Vagina (tissue), 2 donors: ENCODE measurements at regions not wholly inside any gene's neighbourhood (a gene's known extent, or its start where the extent isn't known, plus 50 kb on each side); places are given as distances from the start of the nearest gene placed in this dataset.

Experiments used
- DNase-seq, 2 donors: peaks; one replicate each; pipeline ENCODE4 v3.0.0-alpha.2; 2017; ENCODE audit errors: extremely low spot score in 2 of 2
- H3K27ac ChIP-seq: fragments of 200-600 bp; sonication (generic); one replicate; pipeline ENCODE4 v1.5.1; 2019
- H3K27me3 ChIP-seq: fragments of 200-600 bp; sonication (generic); one replicate; pipeline ENCODE4 v1.5.1; 2019
- H3K36me3 ChIP-seq, 2 donors: fragments of 200-600 bp; sonication (generic); one replicate each; pipeline ENCODE4 v1.5.1; 2017 to 2019
- H3K4me1 ChIP-seq: fragments of 200-600 bp; sonication (generic); one replicate; pipeline ENCODE4 v1.5.1; 2019
- H3K4me3 ChIP-seq, 2 donors: fragments of 200-600 bp; sonication (generic); 1 replicate in 1 of 2; 2 replicates in 1 of 2; pipeline ENCODE4 v1.5.1; 2016 to 2019
- H3K9me3 ChIP-seq: fragments of 200-600 bp; sonication (generic); one replicate; pipeline ENCODE4 v1.5.1; 2019
- POLR2A ChIP-seq, 2 donors: fragments of 450-650 bp; IDR thresholded peaks; one replicate each; pipeline ENCODE4 v1.6.1; 2017; ENCODE audit warnings: antibody characterized with exemption in 2 of 2, mild to moderate bottlenecking in 2 of 2, moderate library complexity in 2 of 2
- POLR2AphosphoS5 ChIP-seq, 2 donors: sonication (generic); formaldehyde crosslinking; IDR thresholded peaks; one replicate each; pipeline ENCODE4 v1.9.0; 2017; ENCODE audit warnings: antibody characterized with exemption in 2 of 2, mild to moderate bottlenecking in 2 of 2, low read depth in 1 of 2; ENCODE audit not compliant: insufficient read depth in 1 of 2
- intact Hi-C: fragments of 100-400 bp; cut with DNase I; formaldehyde crosslinking; loops from one replicate; pipeline ENCODE4 v1.15.1; 2023
- TF ChIP-seq, protein P1 (sequence below), 3 experiments: fragments of 450-650 bp in 2 of 3; fragments of 200-600 bp in 1 of 3; sonication (generic) in 1 of 3; IDR thresholded peaks; one replicate each; pipeline ENCODE4 v1.5.1; 2017 to 2019; ENCODE audit warnings: antibody characterized with exemption in 3 of 3, mild to moderate bottlenecking in 2 of 3, moderate library complexity in 2 of 3

DNA sequence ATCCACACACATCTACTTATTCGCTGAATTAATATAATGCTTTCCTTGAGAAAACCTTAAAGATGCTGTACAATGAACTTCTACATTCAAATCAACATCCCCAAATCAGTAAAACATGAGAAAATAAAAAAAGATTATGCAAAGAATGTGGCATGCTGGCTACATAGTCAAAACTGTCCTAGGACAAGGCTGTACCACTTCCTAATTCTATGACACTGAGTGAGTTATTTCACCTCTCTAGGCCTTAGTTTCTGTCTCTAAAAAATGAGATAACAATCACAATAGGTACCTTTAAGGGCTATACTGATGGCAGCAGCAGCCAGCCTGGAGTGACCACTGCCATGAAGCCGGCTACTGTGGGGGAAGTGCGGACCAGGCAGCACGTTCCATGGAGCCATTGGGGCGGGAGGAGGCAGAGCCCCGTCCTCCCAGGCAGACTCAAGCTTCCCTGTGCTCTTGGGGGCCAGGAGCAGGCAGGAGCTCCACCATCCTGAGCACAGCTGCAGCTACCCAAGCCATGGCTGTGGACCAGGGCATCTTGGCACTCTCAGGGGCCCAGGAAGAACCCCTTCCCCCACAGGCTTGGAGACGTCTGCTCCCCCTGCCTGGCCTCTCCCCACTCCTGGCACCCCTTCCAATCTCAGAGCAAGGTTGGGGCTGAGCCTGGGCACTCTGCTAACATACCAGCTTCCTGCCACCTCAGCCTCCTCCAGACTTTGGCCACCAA lies 110.2 kb downstream of the ELAPOR2 start:
- Histone ChIP-seq H3K27me3 (no peaks in the 10 kb centered on the region), H3K9me3 (no peaks in the 10 kb centered on the region), H3K4me1 (no peaks in the 10 kb centered on the region), H3K36me3 (no peaks in the 10 kb centered on the region), H3K27ac (no peak overlapping the region), H3K4me3 (no peak overlapping the region)
- TF ChIP-seq, protein P1, sequence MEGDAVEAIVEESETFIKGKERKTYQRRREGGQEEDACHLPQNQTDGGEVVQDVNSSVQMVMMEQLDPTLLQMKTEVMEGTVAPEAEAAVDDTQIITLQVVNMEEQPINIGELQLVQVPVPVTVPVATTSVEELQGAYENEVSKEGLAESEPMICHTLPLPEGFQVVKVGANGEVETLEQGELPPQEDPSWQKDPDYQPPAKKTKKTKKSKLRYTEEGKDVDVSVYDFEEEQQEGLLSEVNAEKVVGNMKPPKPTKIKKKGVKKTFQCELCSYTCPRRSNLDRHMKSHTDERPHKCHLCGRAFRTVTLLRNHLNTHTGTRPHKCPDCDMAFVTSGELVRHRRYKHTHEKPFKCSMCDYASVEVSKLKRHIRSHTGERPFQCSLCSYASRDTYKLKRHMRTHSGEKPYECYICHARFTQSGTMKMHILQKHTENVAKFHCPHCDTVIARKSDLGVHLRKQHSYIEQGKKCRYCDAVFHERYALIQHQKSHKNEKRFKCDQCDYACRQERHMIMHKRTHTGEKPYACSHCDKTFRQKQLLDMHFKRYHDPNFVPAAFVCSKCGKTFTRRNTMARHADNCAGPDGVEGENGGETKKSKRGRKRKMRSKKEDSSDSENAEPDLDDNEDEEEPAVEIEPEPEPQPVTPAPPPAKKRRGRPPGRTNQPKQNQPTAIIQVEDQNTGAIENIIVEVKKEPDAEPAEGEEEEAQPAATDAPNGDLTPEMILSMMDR (IDR thresholded peaks at IDR 0.05) = no peak
- TF ChIP-seq POLR2A (IDR thresholded peaks at IDR 0.05) (no peak), POLR2AphosphoS5 (IDR thresholded peaks at IDR 0.05; ENCODE audit: insufficient read depth in 1 of 2, low read depth in 1 of 2) (no peak)
- no peak for DNase-seq
- intact Hi-C loops = no loop called here

DNA sequence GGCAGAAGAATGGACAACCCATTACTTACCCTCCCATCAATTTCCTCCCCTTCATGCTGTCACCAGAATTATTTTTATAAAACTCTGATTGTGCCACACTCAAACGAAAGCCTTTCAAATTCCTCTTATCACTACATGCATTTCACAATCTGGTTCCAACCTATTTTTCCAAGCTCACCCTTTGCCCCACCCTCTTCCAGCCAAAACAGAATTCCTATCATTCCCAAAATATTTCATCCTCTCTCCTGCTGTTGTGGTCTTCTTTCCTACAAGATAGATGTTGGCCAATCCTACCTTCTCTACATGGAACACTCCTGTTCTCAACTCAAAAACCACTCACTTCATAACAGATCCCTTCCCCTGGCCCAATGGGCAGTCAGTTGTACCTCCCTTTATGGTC lies 111.5 kb downstream of the ELAPOR2 start:
- TF ChIP-seq POLR2A (IDR thresholded peaks at IDR 0.05) = no peak
- TF ChIP-seq, protein P1 (IDR thresholded peaks at IDR 0.05) = no peak
- TF ChIP-seq POLR2AphosphoS5 (IDR thresholded peaks at IDR 0.05; ENCODE audit: insufficient read depth in 1 of 2, low read depth in 1 of 2) = no peak
- Histone ChIP-seq H3K4me1 (no peaks in the 10 kb centered on the region), H3K9me3 (no peaks in the 10 kb centered on the region), H3K27ac (no peak overlapping the region), H3K36me3 (no peaks in the 10 kb centered on the region), H3K27me3 (no peaks in the 10 kb centered on the region), H3K4me3 (no peak overlapping the region)
- DNase-seq = no peak
- intact Hi-C loops = no loop called here

DNA sequence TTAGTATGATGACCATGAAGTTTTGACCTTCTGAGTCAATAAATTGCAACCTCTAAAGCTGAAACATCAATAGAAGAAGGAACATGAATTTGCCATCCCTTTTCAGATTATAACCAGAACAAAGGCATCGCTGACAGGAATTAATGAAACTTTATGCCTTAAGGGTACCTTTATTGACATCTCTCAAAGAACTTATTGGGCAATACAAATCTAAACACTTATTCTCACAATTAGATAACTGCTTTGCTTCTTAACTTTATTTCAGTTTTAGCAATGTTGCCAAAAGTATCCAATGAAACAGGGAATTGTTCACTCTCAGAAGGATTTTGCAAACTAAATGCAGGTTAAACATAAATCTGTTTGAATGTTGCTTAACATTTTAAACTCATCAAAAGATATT lies 116.0 kb downstream of the ELAPOR2 start:
- Histone ChIP-seq H3K4me3 (no peak overlapping the region), H3K9me3 (no peaks in the 10 kb centered on the region), H3K27me3 (no peaks in the 10 kb centered on the region), H3K4me1 (no peaks in the 10 kb centered on the region), H3K36me3 (no peaks in the 10 kb centered on the region), H3K27ac (no peak overlapping the region)
- TF ChIP-seq POLR2A (IDR thresholded peaks at IDR 0.05) (no peak), POLR2AphosphoS5 (IDR thresholded peaks at IDR 0.05; ENCODE audit: insufficient read depth in 1 of 2, low read depth in 1 of 2) (no peak)
- TF ChIP-seq, protein P1 (IDR thresholded peaks at IDR 0.05) = no peak
- DNase-seq = no peak
- intact Hi-C loops = no loop called here

DNA sequence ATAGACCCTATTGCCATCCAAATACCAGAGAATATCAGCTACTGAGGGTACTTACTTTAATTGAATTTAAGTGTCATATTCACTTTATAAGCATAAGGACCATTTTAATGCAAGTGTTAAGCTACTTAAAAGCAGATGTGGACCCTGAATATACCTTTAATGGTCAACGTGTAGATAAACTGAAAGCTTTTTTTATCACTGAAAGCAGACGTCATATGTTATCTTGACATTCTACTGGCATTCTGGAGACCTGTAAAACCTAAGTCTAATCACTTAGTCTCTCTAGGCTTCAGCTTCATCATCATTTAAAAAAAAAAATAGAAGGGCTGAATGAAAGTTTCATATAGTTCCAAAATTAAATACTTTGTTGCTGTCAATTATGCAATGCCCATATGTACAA lies 116.5 kb downstream of the ELAPOR2 start:
- DNase-seq = no peak
- H3K27me3 ChIP-seq = no peaks in the 10 kb centered on the region
- H3K4me3 ChIP-seq = no peak overlapping the region
- TF ChIP-seq POLR2AphosphoS5 (IDR thresholded peaks at IDR 0.05; ENCODE audit: insufficient read depth in 1 of 2, low read depth in 1 of 2) (no peak), POLR2A (IDR thresholded peaks at IDR 0.05) (no peak)
- TF ChIP-seq, protein P1 (IDR thresholded peaks at IDR 0.05) = no peak
- H3K4me1 ChIP-seq = no peaks in the 10 kb centered on the region
- intact Hi-C loops = no loop called here
- no peak overlapping the region for H3K27ac ChIP-seq
- H3K36me3 ChIP-seq = no peaks in the 10 kb centered on the region
- H3K9me3 ChIP-seq = no peaks in the 10 kb centered on the region

DNA sequence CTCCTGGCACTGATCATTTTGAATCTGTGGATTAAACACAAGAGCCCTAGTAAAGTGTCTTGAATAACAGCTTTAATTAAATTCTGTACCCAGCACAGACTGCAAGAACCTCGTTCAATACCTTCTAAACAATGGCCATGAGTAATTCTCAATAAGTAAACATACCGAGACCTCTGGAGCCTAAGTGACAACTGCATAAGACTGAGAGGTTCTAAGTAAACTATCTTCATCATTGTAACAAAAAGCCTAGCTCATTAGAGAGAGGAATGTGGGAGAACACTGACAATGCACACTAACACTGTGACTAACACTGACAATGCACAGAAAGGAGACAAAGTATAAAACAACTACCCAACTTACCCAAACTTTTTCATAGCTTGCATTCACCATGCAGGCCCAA lies 117.4 kb downstream of the ELAPOR2 start:
- DNase-seq = no peak
- no peaks in the 10 kb centered on the region for H3K4me1 ChIP-seq
- H3K27ac ChIP-seq = no peak overlapping the region
- no peak for TF ChIP-seq POLR2AphosphoS5 (IDR thresholded peaks at IDR 0.05; ENCODE audit: insufficient read depth in 1 of 2, low read depth in 1 of 2)
- no peak for TF ChIP-seq POLR2A (IDR thresholded peaks at IDR 0.05)
- TF ChIP-seq, protein P1 (IDR thresholded peaks at IDR 0.05) = no peak
- H3K9me3 ChIP-seq = no peaks in the 10 kb centered on the region
- no peaks in the 10 kb centered on the region for H3K36me3 ChIP-seq
- intact Hi-C loops = no loop called here
- no peaks in the 10 kb centered on the region for H3K27me3 ChIP-seq
- no peak overlapping the region for H3K4me3 ChIP-seq
